ENCODE measurements at regions not wholly inside any gene's neighbourhood (a gene's known extent, or its start where the extent isn't known, plus 50 kb on each side); places are given as distances from the start of the nearest gene placed in this dataset.
A peak's percentile ranks its signal among the peaks of the same experiment; 100 is the strongest.
"Not testable (repeated sequence)": the region's sequence is repeated elsewhere in the genome, so short reads cannot be mapped to it uniquely, and the experiment has no call there.

GRCh38 chr12:127101076-127101475, 1165.9 kb upstream of the TMEM132C start:
- intact Hi-C loops (cut with DNase I): loop anchor here (10.0 kb wide), 1 partner anchor 194 kb away; no protein-coding TSS in a partner anchor
- DNase-seq (no peak), ATAC-seq (ENCODE audit: poor library complexity) (no peak)

GRCh38 chr12:127106041-127106440, 1160.9 kb upstream of the TMEM132C start:
- intact Hi-C loops (cut with DNase I): loop anchor here (5.0 to 10.0 kb wide), 2 partner anchors 189 to 276 kb away; no protein-coding TSS in a partner anchor
- ATAC-seq (ENCODE audit: poor library complexity): no peak
- DNase-seq: no peak

- intact Hi-C loops (cut with DNase I): loop anchor here (5.0 to 10.0 kb wide), 2 partner anchors 188 to 276 kb away; no protein-coding TSS in a partner anchor
- no peak for DNase-seq
- no peak for ATAC-seq (ENCODE audit: poor library complexity)
These were observed 1160.3 kb upstream of the TMEM132C start for GRCh38 chr12:127106697-127107096.

- intact Hi-C loops (cut with DNase I): loop anchor here (5.0 to 10.0 kb wide), 2 partner anchors 187 to 275 kb away; no protein-coding TSS in a partner anchor
- no peak for DNase-seq
- no peak for ATAC-seq (ENCODE audit: poor library complexity)
These were observed 1159.2 kb upstream of the TMEM132C start for GRCh38 chr12:127107744-127108143.

GRCh38 chr12:127108360-127109215, 1158.4 kb upstream of the TMEM132C start:
- peak; percentile 63 for DNase-seq
- peak; percentile 79 for ATAC-seq (ENCODE audit: poor library complexity)
- intact Hi-C loops (cut with DNase I): loop anchor here (5.0 to 10.0 kb wide), 2 partner anchors 186 to 274 kb away; no protein-coding TSS in a partner anchor

GRCh38 chr12:127113945-127114344, 1153.0 kb upstream of the TMEM132C start:
- intact Hi-C loops (cut with DNase I): no loop called here
- ATAC-seq (ENCODE audit: poor library complexity) (no peak), DNase-seq (no peak)

GRCh38 chr12:127115468-127116035, 1151.4 kb upstream of the TMEM132C start:
- intact Hi-C loops (cut with DNase I): no loop called here
- ATAC-seq (ENCODE audit: poor library complexity) (no peak), DNase-seq (no peak)

- no peak for ATAC-seq (ENCODE audit: poor library complexity)
- intact Hi-C loops (cut with DNase I): no loop called here
- DNase-seq: no peak
These were observed 1148.7 kb upstream of the TMEM132C start for GRCh38 chr12:127118251-127118650.

GRCh38 chr12:127119600-127120140, 1147.3 kb upstream of the TMEM132C start:
- ATAC-seq (ENCODE audit: poor library complexity) (no peak), DNase-seq (no peak)
- intact Hi-C loops (cut with DNase I): no loop called here

GRCh38 chr12:127120851-127121250, 1146.1 kb upstream of the TMEM132C start:
- intact Hi-C loops (cut with DNase I): no loop called here
- ATAC-seq (ENCODE audit: poor library complexity) (no peak), DNase-seq (no peak)

- no peak for DNase-seq
- ATAC-seq (ENCODE audit: poor library complexity): no peak
- intact Hi-C loops (cut with DNase I): no loop called here
These were observed 1145.4 kb upstream of the TMEM132C start for GRCh38 chr12:127121494-127122084.

- intact Hi-C loops (cut with DNase I): no loop called here
- DNase-seq: no peak
- ATAC-seq (ENCODE audit: poor library complexity): no peak
These were observed 1141.2 kb upstream of the TMEM132C start for GRCh38 chr12:127125607-127126259.

GRCh38 chr12:127126260-127126628, 1140.7 kb upstream of the TMEM132C start:
- DNase-seq: no peak
- intact Hi-C loops (cut with DNase I): no loop called here
- no peak for ATAC-seq (ENCODE audit: poor library complexity)

- no peak for DNase-seq
- ATAC-seq (ENCODE audit: poor library complexity): no peak
- intact Hi-C loops (cut with DNase I): no loop called here
These were observed 1139.1 kb upstream of the TMEM132C start for GRCh38 chr12:127127897-127128296.

- intact Hi-C loops (cut with DNase I): no loop called here
- DNase-seq: no peak
- ATAC-seq (ENCODE audit: poor library complexity): no peak
These were observed 1136.4 kb upstream of the TMEM132C start for GRCh38 chr12:127130506-127131124.

GRCh38 chr12:127133675-127134335, 1133.2 kb upstream of the TMEM132C start:
- ATAC-seq (ENCODE audit: poor library complexity): peak; percentile 92
- no peak for DNase-seq
- intact Hi-C loops (cut with DNase I): no loop called here

GRCh38 chr12:127140864-127141484, 1126.0 kb upstream of the TMEM132C start:
- intact Hi-C loops (cut with DNase I); ATAC-seq (ENCODE audit: poor library complexity); DNase-seq: not testable (repeated sequence)

All from Right ventricle myocardium superior (tissue), 1 donor.